Right forelimb (tissue), 1 donor: ENCODE measurements at regions not wholly inside any gene's neighbourhood (a gene's known extent, or its start where the extent isn't known, plus 50 kb on each side); places are given as distances from the start of the nearest gene placed in this dataset.
A peak's percentile ranks its signal among the peaks of the same experiment; 100 is the strongest.

ENCODE experiments used
- DNase-seq: peaks from one replicate; pipeline ENCODE4 v3.0.0-alpha.2; 2018

- no peak for DNase-seq
These were observed 358.7 kb upstream of the TNP1 start for GRCh38 chr2:217218269-217219163.

GRCh38 chr2:217216982-217217381, 357.1 kb upstream of the TNP1 start:
- no peak for DNase-seq

DNA sequence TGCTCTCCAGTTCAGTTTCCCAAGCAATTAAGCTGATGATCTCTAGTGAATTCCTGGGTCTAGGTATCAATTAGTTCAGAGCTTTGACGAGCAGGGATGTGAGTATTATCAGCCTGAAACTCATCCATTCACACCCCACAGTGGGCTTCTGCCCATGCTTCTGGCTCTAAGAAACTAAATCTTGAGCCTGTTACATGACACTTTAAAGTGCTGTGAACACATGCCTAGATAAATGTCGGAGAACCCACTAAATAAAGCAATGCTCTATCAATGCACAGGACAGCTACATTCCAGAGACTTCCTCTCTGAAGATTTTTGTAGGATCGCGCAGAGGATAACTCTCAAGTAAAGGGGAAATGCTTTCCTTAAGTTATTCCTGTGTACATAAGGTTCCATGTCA, 356.5 kb upstream of the TNP1 start:
- DNase-seq = no peak

DNA sequence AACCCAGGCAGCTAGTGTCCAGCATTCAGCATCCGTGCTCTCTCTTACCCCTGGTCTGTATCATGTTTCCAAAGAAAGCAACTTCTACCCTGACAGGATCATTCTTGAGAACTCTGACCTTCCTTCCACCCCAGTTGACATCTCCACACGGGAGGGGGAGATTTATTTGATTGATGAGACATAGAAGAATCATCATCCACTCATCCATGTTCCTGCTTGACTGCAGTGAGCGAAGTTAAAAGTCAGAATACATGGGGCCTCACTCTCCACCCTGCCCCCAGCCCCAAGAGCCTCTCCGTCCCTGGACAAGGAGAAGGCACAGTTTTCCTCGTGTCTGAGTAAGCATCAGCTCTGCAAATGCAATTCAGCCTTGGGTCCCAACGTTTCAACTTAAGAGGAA, 356.0 kb upstream of the TNP1 start:
- DNase-seq = no peak

GRCh38 chr2:217208867-217209266, 349.0 kb upstream of the TNP1 start:
- no peak for DNase-seq

DNA sequence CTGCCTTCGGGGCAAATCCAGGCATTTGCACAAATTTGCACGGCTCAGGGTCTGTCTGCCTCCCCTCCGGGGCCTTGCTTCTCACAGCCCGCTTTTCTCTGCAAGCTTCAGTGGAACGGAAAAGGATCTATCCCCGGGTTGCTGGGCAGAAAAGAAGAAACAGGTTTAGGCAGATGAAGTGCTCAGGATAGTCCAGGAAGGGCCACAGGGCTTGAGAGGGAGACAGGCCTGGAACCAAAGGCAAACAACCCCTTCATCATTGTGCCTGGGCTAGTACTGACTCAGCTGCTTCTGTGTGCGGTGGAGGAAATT, 347.8 kb upstream of the TNP1 start:
- DNase-seq = no peak

DNA sequence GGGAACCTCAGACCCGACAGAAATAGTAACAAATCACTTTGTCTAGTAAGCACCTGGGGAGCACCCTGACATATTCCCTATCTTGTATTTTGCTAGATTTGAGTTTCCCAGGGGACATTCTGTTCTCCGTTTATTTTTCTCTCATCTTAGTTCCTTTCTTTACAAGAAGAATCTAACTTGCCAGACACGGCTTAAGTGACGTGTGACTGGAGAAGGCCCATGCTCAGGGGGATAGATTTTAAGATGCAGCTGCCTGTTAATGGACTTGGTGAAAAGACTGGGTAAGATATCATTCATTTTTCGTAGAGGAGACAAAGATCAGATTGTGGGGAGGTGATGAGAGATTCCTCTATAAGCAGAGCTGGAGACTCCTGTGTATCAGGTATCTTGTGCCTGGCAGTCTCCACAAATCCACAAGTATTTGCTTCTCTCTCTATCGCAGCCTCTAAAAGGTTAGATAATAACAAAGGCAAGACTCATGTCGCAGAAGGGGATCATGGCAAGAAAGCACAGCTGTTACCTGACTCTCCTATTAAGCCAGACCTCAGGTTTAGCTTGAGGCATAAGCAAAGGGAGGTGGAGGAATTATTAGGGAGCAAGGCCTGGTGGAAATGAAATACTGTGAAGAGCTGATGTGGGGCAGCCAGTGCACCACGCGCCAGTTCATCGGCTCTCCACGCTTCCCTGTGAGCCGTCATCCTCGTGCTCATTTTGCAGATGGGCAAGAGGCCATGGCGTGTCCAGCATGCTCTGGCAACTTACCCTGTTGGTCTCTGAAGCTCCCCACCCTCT, 347.2 kb upstream of the TNP1 start:
- DNase-seq = no peak

GRCh38 chr2:217206016-217206725, 346.3 kb upstream of the TNP1 start:
- no peak for DNase-seq

GRCh38 chr2:217204358-217204757, 344.5 kb upstream of the TNP1 start:
- no peak for DNase-seq

DNA sequence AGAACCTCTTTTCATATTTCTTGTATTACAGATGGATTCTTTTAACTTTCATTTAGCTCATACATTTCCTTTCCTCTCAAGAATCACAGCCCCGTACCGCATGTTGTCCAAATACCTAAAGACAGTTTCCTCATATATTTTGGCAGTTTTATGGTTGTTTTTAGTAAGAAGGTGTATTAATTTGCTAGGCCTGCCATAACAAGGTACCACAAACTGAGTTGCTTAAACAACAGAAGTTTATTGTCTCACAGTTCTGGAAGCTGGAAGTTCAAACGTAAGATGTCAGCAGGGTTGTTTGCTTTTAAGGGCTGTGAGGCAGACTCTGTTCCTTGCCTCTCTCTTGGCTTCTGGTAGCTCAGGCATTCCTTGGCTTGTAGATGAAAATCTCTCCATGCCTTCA, 343.2 kb upstream of the TNP1 start:
- DNase-seq = no peak

DNA sequence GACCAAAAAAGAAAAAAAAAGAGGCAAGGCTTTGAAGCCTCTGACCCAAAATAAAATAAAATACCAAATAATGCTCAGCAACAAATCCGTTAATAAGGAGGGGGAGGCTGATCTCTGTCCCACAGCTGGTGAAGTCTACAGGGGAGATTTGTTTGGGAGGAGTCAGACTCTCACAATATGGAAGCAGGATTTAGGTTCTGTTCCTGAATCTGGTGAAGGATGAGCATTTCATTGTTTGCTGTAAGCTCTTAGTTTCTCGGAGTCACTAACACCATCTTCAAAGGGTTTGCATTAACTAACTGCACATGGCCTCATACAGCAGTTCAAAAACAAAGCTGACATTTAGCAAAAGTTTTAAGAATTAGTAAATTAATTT, 339.4 kb upstream of the TNP1 start:
- no peak for DNase-seq

DNA sequence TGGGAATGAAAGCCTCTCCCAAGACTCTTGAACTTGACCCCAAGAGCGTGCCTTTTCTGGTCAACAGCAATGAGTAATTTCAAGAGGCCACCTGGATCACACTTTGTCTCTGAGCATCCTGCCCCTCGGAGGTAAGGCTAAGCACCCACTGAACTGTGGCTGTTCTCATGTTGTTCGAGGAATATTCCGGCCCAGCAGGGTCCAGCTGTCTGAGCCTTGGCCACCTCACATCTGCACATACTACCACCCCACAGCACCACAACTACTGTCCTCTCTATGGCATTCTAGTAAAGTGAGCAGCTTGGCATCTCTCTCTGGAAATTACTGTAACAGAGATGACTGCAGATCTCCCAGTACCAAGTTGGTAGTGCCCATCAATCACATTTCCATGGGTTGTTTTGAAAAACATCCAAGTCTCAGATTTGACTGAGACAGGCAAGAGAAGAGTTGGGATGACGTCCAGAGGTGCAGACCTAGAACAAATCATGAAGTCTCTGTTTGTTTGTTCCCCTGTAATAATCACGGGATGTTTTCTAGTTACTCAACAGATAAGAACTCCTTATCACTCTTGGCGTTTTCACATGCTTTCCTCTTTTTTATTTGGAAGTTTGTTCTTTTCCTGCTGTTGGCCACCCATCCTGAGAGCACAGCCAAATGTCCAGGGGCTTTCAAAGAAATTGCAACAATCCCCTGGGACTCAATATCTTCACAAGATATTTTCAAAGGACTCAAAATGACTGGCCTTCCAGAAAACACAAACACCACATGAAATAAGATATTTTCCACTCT, 336.0 kb upstream of the TNP1 start:
- DNase-seq = no peak

- no peak for DNase-seq
These were observed 335.2 kb upstream of the TNP1 start for GRCh38 chr2:217195016-217195415.

GRCh38 chr2:217193431-217194340, 333.8 kb upstream of the TNP1 start:
- no peak for DNase-seq

DNA sequence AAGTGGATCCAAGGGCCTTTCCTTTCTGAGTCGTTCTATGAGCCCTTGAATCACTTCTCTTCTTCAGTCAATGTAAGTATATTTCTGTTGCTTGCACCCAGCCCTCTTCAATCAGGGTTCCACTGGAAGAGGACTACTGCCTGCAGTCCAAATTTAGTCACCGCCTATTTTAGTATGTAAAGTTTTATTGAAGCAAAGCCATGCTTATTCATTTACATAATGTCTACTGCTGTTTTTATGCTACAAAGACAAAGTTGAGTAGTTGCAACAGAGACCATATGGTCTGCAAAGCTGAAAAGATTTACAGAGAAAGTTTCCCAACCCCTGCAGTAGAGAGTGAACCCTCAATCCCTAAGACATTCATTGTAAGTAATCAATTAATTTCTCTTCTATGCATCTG, 332.5 kb upstream of the TNP1 start:
- DNase-seq = no peak

GRCh38 chr2:217189747-217190146, 329.9 kb upstream of the TNP1 start:
- DNase-seq = no peak

DNA sequence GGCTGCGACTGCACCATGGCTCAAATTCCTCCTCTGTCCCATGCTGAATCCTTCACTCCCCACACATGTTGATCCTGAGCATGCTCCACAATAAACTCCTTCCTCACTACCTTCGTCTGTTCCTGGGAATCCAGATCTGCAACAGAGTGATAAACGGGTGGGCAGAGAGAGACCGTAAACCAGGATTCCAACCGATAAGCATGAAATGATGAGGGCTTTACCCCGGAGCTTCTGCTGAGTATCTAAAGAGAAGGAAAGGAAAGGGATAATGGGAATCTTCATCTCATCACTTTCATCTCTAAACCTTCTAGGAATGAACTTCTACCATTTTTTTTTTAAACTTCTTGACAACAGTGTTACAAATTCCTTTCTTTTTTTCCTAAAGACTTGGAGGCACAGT, 329.3 kb upstream of the TNP1 start:
- DNase-seq = no peak

- DNase-seq = peak; percentile 63
These were observed 326.9 kb upstream of the TNP1 start for GRCh38 chr2:217186668-217187159.

GRCh38 chr2:217186152-217186551, 326.3 kb upstream of the TNP1 start:
- no peak for DNase-seq

GRCh38 chr2:217185265-217185995, 325.6 kb upstream of the TNP1 start:
- no peak for DNase-seq

GRCh38 chr2:217184242-217184641, 324.4 kb upstream of the TNP1 start:
- no peak for DNase-seq
